A549 (cell line): ENCODE measurements at regions not wholly inside any gene's neighbourhood (a gene's known extent, or its start where the extent isn't known, plus 50 kb on each side); places are given as distances from the start of the nearest gene placed in this dataset.

Source experiments
- ATAC-seq, 2 experiments: fragments of 200-7000 bp in 1 of 2; fragments of >200 bp in 1 of 2; cut with Nextera tagmentation in 1 of 2; cut with Tn5 transposase in 1 of 2; 3 replicates each; pipeline versions ENCODE4 v1.8.0 to v1.9.1; 2018 to 2020; ENCODE audit warnings: mild to moderate bottlenecking in 1 of 2, moderate library complexity in 1 of 2
- CTCF ChIA-PET: fragments of 300-600 bp; sonication (Branson Sonifier 250); formaldehyde crosslinking; extraction: SDS; loops from one replicate; lab custom pipeline; 2021; ENCODE audit warnings: antibody characterized with exemption, inconsistent platforms; lab: Yijun Ruan, JAX
- POLR2A ChIA-PET: fragments of 350-600 bp; formaldehyde crosslinking; extraction: SDS; loops from one replicate; lab custom pipeline; 2021; ENCODE audit warnings: antibody characterized with exemption, inconsistent platforms; lab: Yijun Ruan, JAX
- DNase-seq, 2 experiments: peaks; one replicate each; pipeline versions ENCODE4 v3.0.0 to v3.0.0-alpha.2; 2011 to 2016; ENCODE audit warnings: low read depth in 1 of 2, low spot score in 1 of 2
- FAIRE-seq: peaks from 2 replicates; lab custom pipeline; 2011; peaks lifted over from hg19 to GRCh38; lab: Jason Lieb, UNC
- H3K27ac ChIP-seq, 2 experiments: fragments of >200 bp; sonication (Bioruptor Twin); formaldehyde crosslinking; 3 replicates each; pipeline ENCODE4 v1.5.1; 2016 to 2017
- H3K4me1 ChIP-seq: fragments of >200 bp; sonication (Bioruptor Twin); formaldehyde crosslinking; 3 replicates; pipeline ENCODE4 v1.6.1; 2016
- H3K4me2 ChIP-seq: fragments of >200 bp; sonication (Bioruptor Twin); formaldehyde crosslinking; 3 replicates; pipeline ENCODE4 v1.6.1; 2016
- H3K4me3 ChIP-seq: fragments of >200 bp; sonication (Bioruptor Twin); formaldehyde crosslinking; 3 replicates; pipeline ENCODE4 v1.5.1; 2016
- H3K9me3 ChIP-seq: fragments of >200 bp; sonication (Bioruptor Twin); formaldehyde crosslinking; 3 replicates; pipeline ENCODE4 v1.6.1; 2016
- ATOH8 ChIP-seq: fragments of 250-450 bp; sonication (Bioruptor Pico); IDR thresholded peaks from 2 replicates; pipeline ENCODE4 v1.5.0; 2020; ENCODE audit warnings: low read depth, mild to moderate bottlenecking, moderate library complexity
- CEBPB ChIP-seq, 2 experiments: fragments of >200 bp in 1 of 2; sonication (Bioruptor Twin) in 1 of 2; formaldehyde crosslinking in 1 of 2; IDR thresholded peaks; 2 replicates each; pipeline ENCODE4 v1.6.1; 2012 to 2016
- CTCF ChIP-seq: fragments of >200 bp; sonication (Bioruptor Twin); formaldehyde crosslinking; IDR thresholded peaks from 3 replicates; pipeline ENCODE4 v1.5.1; 2016
- EHF ChIP-seq: fragments of 250-450 bp; sonication (Bioruptor Pico); IDR thresholded peaks from 2 replicates; pipeline ENCODE4 v1.5.0; 2020; ENCODE audit warnings: mild to moderate bottlenecking
- EHMT2 ChIP-seq: fragments of 200-600 bp; sonication (generic); IDR thresholded peaks from 2 replicates; pipeline ENCODE4 v1.6.1; 2016; ENCODE audit warnings: antibody characterized with exemption, low read depth, mild to moderate bottlenecking, moderate library complexity
- EP300 ChIP-seq, 2 experiments: fragments of >200 bp; sonication (Bioruptor Twin); formaldehyde crosslinking; IDR thresholded peaks; 2 replicates in 1 of 2; 3 replicates in 1 of 2; pipeline ENCODE4 v1.6.1; 2016 to 2017
- ESRRA ChIP-seq: fragments of 150-350 bp; IDR thresholded peaks from 2 replicates; pipeline ENCODE4 v1.6.1; 2014; ENCODE audit warnings: mild to moderate bottlenecking, low read length, borderline replicate concordance
- GATA3 ChIP-seq: IDR thresholded peaks from 2 replicates; pipeline ENCODE4 v1.6.1; 2012; ENCODE audit warnings: borderline replicate concordance
- HMGXB4 ChIP-seq: fragments of 250-450 bp; sonication (Bioruptor Pico); IDR thresholded peaks from 2 replicates; pipeline ENCODE4 v1.5.0; 2021; ENCODE audit warnings: mild to moderate bottlenecking, moderate library complexity, borderline replicate concordance
- HOXB5 ChIP-seq: fragments of 250-450 bp; sonication (Bioruptor Pico); IDR thresholded peaks from 2 replicates; pipeline ENCODE4 v1.5.0; 2020; ENCODE audit warnings: mild to moderate bottlenecking, moderate library complexity
- JUNB ChIP-seq: fragments of >200 bp; sonication (Bioruptor Twin); formaldehyde crosslinking; IDR thresholded peaks from 2 replicates; pipeline ENCODE4 v1.6.1; 2016
- KDM1A ChIP-seq: fragments of 200-600 bp; sonication (generic); IDR thresholded peaks from 2 replicates; pipeline ENCODE4 v1.6.1; 2016; ENCODE audit warnings: low read depth, mild to moderate bottlenecking
- KDM5A ChIP-seq: fragments of 200-600 bp; sonication (generic); IDR thresholded peaks from 2 replicates; pipeline ENCODE4 v1.6.1; 2016; ENCODE audit warnings: antibody characterized with exemption, mild to moderate bottlenecking
- MYC ChIP-seq: IDR thresholded peaks from 2 replicates; pipeline ENCODE4 v1.6.1; 2012; ENCODE audit warnings: mild to moderate bottlenecking, inconsistent platforms, low read length, improper control_type of control experiment, borderline replicate concordance
- RAD21 ChIP-seq, 2 experiments: fragments of >200 bp in 1 of 2; sonication (Bioruptor Twin) in 1 of 2; formaldehyde crosslinking in 1 of 2; IDR thresholded peaks in 1 of 2; conservative IDR thresholded peaks in 1 of 2; 2 replicates in 1 of 2; 3 replicates in 1 of 2; pipeline ENCODE4 v1.6.1; 2012 to 2018; ENCODE audit warnings: inconsistent platforms in 1 of 2
- RARB ChIP-seq: fragments of 250-450 bp; sonication (Bioruptor Pico); IDR thresholded peaks from 2 replicates; pipeline ENCODE4 v1.8.0; 2021; ENCODE audit warnings: mild to moderate bottlenecking, moderate library complexity
- RNF2 ChIP-seq: fragments of 200-600 bp; sonication (generic); IDR thresholded peaks from 2 replicates; pipeline ENCODE4 v1.6.1; 2016; ENCODE audit warnings: low read depth, mild to moderate bottlenecking, antibody characterized with exemption, moderate library complexity, borderline replicate concordance
- SMC3 ChIP-seq: fragments of >200 bp; sonication (Bioruptor Twin); formaldehyde crosslinking; IDR thresholded peaks from 3 replicates; pipeline ENCODE4 v1.6.1; 2018; ENCODE audit warnings: inconsistent platforms
- ZFP36 ChIP-seq: fragments of 450-650 bp; IDR thresholded peaks from 2 replicates; pipeline ENCODE4 v1.6.1; 2014; ENCODE audit warnings: borderline replicate concordance; ENCODE audit not compliant: partially characterized antibody
- WGBS: methylation state at CpG from one replicate; pipeline ENCODE4 v1.1.6; 2017; ENCODE audit errors: missing lambda C conversion rate; 5-methylcytosine and 5-hydroxymethylcytosine counted together
- TF ChIP-seq, protein P1 (sequence below): fragments of 200-600 bp; sonication (generic); IDR thresholded peaks from 2 replicates; pipeline ENCODE4 v1.6.1; 2016; ENCODE audit warnings: antibody characterized with exemption, mild to moderate bottlenecking, moderate library complexity
- TF ChIP-seq, protein P2 (sequence below): fragments of >200 bp; sonication (Bioruptor Twin); formaldehyde crosslinking; IDR thresholded peaks from 2 replicates; pipeline ENCODE4 v1.6.1; 2016

DNA sequence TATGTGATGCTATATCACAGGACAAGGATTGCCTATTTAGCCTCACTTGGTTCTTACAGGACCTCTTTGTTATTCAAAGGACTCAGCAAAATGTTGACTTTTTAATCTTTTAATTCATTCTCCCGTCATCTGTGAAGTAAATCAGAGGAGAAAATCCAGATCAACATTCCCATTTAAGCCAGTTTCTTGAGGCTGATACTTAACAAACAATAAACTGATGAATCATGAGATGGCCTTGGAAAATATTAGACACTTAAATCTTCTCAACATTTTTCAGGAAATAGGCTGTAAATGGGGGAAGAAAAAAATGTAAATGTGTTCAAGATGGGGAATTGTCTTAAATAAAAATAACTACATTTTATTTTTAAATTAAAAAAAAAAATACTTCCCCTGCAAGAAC is 55.9 kb upstream of the UBR2 start:
- Histone ChIP-seq H3K4me1 (peaks cover 13% of the 10 kb centered on the region; the same call in 2 of the 3 replicates), H3K4me3 (no peak overlapping the region), H3K9me3 (no peaks in the 10 kb centered on the region), H3K27ac (no peak overlapping the region), H3K4me2 (peak overlapping the region; percentile 28; the same call in 1 of the 3 replicates)
- no peak for TF ChIP-seq HOXB5 (CRISPR knock-in tag)
- TF ChIP-seq, protein P1, sequence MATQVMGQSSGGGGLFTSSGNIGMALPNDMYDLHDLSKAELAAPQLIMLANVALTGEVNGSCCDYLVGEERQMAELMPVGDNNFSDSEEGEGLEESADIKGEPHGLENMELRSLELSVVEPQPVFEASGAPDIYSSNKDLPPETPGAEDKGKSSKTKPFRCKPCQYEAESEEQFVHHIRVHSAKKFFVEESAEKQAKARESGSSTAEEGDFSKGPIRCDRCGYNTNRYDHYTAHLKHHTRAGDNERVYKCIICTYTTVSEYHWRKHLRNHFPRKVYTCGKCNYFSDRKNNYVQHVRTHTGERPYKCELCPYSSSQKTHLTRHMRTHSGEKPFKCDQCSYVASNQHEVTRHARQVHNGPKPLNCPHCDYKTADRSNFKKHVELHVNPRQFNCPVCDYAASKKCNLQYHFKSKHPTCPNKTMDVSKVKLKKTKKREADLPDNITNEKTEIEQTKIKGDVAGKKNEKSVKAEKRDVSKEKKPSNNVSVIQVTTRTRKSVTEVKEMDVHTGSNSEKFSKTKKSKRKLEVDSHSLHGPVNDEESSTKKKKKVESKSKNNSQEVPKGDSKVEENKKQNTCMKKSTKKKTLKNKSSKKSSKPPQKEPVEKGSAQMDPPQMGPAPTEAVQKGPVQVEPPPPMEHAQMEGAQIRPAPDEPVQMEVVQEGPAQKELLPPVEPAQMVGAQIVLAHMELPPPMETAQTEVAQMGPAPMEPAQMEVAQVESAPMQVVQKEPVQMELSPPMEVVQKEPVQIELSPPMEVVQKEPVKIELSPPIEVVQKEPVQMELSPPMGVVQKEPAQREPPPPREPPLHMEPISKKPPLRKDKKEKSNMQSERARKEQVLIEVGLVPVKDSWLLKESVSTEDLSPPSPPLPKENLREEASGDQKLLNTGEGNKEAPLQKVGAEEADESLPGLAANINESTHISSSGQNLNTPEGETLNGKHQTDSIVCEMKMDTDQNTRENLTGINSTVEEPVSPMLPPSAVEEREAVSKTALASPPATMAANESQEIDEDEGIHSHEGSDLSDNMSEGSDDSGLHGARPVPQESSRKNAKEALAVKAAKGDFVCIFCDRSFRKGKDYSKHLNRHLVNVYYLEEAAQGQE, result no peak
- no peak for TF ChIP-seq RARB (CRISPR knock-in tag)
- no peak for TF ChIP-seq GATA3
- TF ChIP-seq EHF (CRISPR knock-in tag), result no peak
- no peak for TF ChIP-seq EHMT2
- no peak for TF ChIP-seq ATOH8 (CRISPR knock-in tag)
- TF ChIP-seq RNF2, result no peak
- no peak for TF ChIP-seq CEBPB (IDR thresholded peaks at IDR 0.05)
- TF ChIP-seq RAD21 (conservative IDR thresholded peaks at IDR 0.05 in 1 of 2, IDR thresholded peaks at IDR 0.05 in 1 of 2), result no peak
- no peak for TF ChIP-seq ZFP36
- TF ChIP-seq EP300 (IDR thresholded peaks at IDR 0.05), result no peak
- TF ChIP-seq KDM5A, result no peak
- no peak for TF ChIP-seq KDM1A
- no peak for TF ChIP-seq MYC
- FAIRE-seq (no peak), ATAC-seq (no peak), DNase-seq (no peak)
- WGBS, result 56% methylated on average over 1 of the region's 1 CpG
- CTCF ChIA-PET, result interaction anchor here (1.5 kb wide), 1 partner anchor 39 kb away, joined by 7 read pairs; no protein-coding TSS in a partner anchor
- POLR2A ChIA-PET, result no interaction called here

DNA sequence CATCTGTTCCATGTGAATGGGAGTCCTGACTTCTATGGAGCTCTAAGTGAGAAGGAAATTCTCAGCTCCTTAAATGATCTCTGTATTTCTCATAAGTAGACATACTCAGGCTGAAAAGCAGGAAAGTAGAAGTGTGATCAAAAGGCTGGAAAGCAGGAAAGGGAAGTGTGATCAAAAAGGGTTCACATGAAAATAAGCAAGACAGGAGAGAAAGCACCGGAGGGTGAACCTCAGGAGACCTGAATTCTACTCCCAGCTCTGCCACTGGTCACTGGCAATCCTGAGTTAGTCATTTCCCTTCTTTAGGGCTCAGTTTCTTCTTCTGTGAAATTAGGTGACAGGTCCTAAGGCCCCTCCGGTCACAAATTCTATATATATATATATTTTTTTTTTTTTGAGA is 55.5 kb upstream of the TRERF1 start:
- TF ChIP-seq, protein P2, sequence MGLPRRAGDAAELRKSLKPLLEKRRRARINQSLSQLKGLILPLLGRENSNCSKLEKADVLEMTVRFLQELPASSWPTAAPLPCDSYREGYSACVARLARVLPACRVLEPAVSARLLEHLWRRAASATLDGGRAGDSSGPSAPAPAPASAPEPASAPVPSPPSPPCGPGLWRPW, result no peak
- TF ChIP-seq ESRRA (no peak), HMGXB4 (CRISPR knock-in tag) (no peak), JUNB (no peak), ZFP36 (no peak), CTCF (no peak), KDM1A (no peak), SMC3 (no peak)
- no peak overlapping the region for H3K4me3 ChIP-seq
- DNase-seq (no peak), FAIRE-seq (no peak), ATAC-seq (no peak)
- no peaks in the 10 kb centered on the region for H3K9me3 ChIP-seq
- ChIA-PET POLR2A (no interaction called here), CTCF (interaction anchor here (1.5 to 1.6 kb wide), 2 partner anchors 25 to 40 kb away, joined by 7 to 9 read pairs; no protein-coding TSS in a partner anchor)
- H3K27ac ChIP-seq, result 0 out of 6 replicates have a peak overlapping the region, but pooled peaks of 1 of the 2 experiments have one; percentile 15
- WGBS, result 46% methylated on average over 2 of the region's 2 CpGs
- H3K4me2 ChIP-seq, result no peak overlapping the region
- H3K4me1 ChIP-seq, result peaks cover 13% of the 10 kb centered on the region; the same call in 2 of the 3 replicates
